ENCODE measurements at regions not wholly inside any gene's neighbourhood (a gene's known extent, or its start where the extent isn't known, plus 50 kb on each side); places are given as distances from the start of the nearest gene placed in this dataset.

- TF ChIP-seq TEAD4 (IDR thresholded peaks at IDR 0.05) = no peak
- no peak for TF ChIP-seq CREB1 (IDR thresholded peaks at IDR 0.05; ENCODE audit: low read depth)
- no peak for TF ChIP-seq TCF12 (IDR thresholded peaks at IDR 0.05; ENCODE audit: low read depth)
- TF ChIP-seq YY1 (IDR thresholded peaks at IDR 0.05; ENCODE audit: low read depth) = no peak
- no peak for TF ChIP-seq REST (IDR thresholded peaks at IDR 0.05; ENCODE audit: low read depth)
- no peak for TF ChIP-seq MAX (IDR thresholded peaks at IDR 0.05)
- TF ChIP-seq CEBPB (IDR thresholded peaks at IDR 0.05) = no peak
- no peak for TF ChIP-seq TAF1 (IDR thresholded peaks at IDR 0.05; ENCODE audit: low read depth)
- no peak for TF ChIP-seq EGR1 (IDR thresholded peaks at IDR 0.05)
- no peak for TF ChIP-seq FOXM1 (IDR thresholded peaks at IDR 0.05; ENCODE audit: borderline replicate concordance, low read depth)
- TF ChIP-seq ZBTB7A (IDR thresholded peaks at IDR 0.05; ENCODE audit: low read depth) = no peak
- TF ChIP-seq RAD21 (IDR thresholded peaks at IDR 0.05; ENCODE audit: low read depth) = no peak
- TF ChIP-seq EP300 (IDR thresholded peaks at IDR 0.05; ENCODE audit: borderline replicate concordance) = no peak
These were observed 148.6 kb upstream of the TMEM260 start for GRCh38 chr14:56431013-56431412.
